Neural progenitor cell (in vitro differentiated cells): ENCODE measurements at regions not wholly inside any gene's neighbourhood (a gene's known extent, or its start where the extent isn't known, plus 50 kb on each side); places are given as distances from the start of the nearest gene placed in this dataset.

Source experiments
- EZH2 ChIP-seq: fragments of 200-600 bp; sonication (generic); IDR thresholded peaks from 2 replicates; pipeline ENCODE4 v1.6.1; 2017; ENCODE audit warnings: antibody characterized with exemption, mild to moderate bottlenecking, moderate library complexity
- EZH2phosphoT487 ChIP-seq: fragments of 200-600 bp; sonication (generic); IDR thresholded peaks from 2 replicates; pipeline ENCODE4 v1.6.1; 2017; ENCODE audit warnings: antibody characterized with exemption
- TF ChIP-seq, protein P1 (sequence below): fragments of 200-600 bp; sonication (generic); IDR thresholded peaks from 2 replicates; pipeline ENCODE4 v1.5.1; 2017; ENCODE audit warnings: antibody characterized with exemption, mild to moderate bottlenecking

DNA sequence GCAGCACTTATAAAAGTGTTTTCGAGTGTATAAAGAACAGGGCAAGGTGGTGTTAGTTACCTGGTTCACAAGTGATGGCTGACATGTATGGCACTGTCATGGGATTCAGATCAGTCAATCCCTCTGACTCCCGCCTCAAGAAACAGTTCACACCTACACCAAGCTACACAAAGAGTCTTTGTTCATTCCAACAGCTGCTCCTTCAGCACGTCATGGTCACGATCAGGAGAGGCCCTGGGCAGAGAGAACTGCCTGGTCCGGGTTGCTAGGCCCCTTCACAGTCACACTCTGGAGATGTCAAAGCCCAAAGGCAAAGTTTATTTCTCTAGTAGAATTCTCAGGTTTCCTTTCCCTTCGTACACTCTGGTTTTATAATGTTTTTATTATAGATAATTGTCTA lies 426.7 kb downstream of the ZSWIM6 start:
- TF ChIP-seq, protein P1, sequence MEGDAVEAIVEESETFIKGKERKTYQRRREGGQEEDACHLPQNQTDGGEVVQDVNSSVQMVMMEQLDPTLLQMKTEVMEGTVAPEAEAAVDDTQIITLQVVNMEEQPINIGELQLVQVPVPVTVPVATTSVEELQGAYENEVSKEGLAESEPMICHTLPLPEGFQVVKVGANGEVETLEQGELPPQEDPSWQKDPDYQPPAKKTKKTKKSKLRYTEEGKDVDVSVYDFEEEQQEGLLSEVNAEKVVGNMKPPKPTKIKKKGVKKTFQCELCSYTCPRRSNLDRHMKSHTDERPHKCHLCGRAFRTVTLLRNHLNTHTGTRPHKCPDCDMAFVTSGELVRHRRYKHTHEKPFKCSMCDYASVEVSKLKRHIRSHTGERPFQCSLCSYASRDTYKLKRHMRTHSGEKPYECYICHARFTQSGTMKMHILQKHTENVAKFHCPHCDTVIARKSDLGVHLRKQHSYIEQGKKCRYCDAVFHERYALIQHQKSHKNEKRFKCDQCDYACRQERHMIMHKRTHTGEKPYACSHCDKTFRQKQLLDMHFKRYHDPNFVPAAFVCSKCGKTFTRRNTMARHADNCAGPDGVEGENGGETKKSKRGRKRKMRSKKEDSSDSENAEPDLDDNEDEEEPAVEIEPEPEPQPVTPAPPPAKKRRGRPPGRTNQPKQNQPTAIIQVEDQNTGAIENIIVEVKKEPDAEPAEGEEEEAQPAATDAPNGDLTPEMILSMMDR = no peak
- TF ChIP-seq EZH2 (no peak), EZH2phosphoT487 (no peak)
